HCT116 (cell line): ENCODE measurements at regions not wholly inside any gene's neighbourhood (a gene's known extent, or its start where the extent isn't known, plus 50 kb on each side); places are given as distances from the start of the nearest gene placed in this dataset.

Experiments
- ATAC-seq: fragments of 200-7000 bp; cut with Tn5 transposase; 2 replicates; pipeline ENCODE4 v1.9.1; 2020; ENCODE audit warnings: mild to moderate bottlenecking, moderate library complexity
- BruUV-seq: library from RNA; stranded (reverse); fragments of 400-500 nt; replicated peaks from 2 replicates; lab custom pipeline; 2021; lab: Mats Ljungman, UMichigan
- CTCF ChIA-PET: fragments of 300-600 bp; sonication (Branson Sonifier 250); formaldehyde crosslinking; loops from one replicate; lab custom pipeline; 2021; ENCODE audit warnings: antibody characterized with exemption; lab: Charles Lee
- POLR2A ChIA-PET: fragments of 300-600, 350-600 bp; sonication (Branson Sonifier 250); formaldehyde crosslinking; loops from one replicate; lab custom pipeline; 2021; ENCODE audit warnings: antibody characterized with exemption; lab: Charles Lee
- RAD21 ChIA-PET, 2 experiments: fragments of 300-600 bp; sonication (Branson Sonifier 250); formaldehyde crosslinking; loops; one replicate each; lab custom pipeline; 2023; ENCODE audit warnings: low total read pairs in 2 of 2; ENCODE audit not compliant: uncharacterized antibody in 2 of 2, unreplicated experiment in 2 of 2, low non-redundant PET in 1 of 2; lab: Charles Lee
- DNase-seq: peaks from one replicate; pipeline ENCODE4 v3.0.0-alpha.2; 2010; ENCODE audit warnings: low read depth, low spot score
- H2AFZ ChIP-seq: fragments of 200-600 bp; shearing (Covaris generic), sonication (generic); 2 replicates; pipeline ENCODE4 v1.6.1; 2017; ENCODE audit warnings: low read depth, mixed run types, mixed read lengths, antibody characterized with exemption, low read length; ENCODE audit not compliant: poor library complexity, severe bottlenecking
- H3K27ac ChIP-seq: 2 replicates; pipeline ENCODE4 v1.5.1; 2012; ENCODE audit warnings: low read depth, low read length
- H3K27me3 ChIP-seq: fragments of 200-600 bp; sonication (generic); 2 replicates; pipeline ENCODE4 v1.6.1; 2016; ENCODE audit warnings: mixed run types, low read length, mixed read lengths; ENCODE audit not compliant: insufficient read depth
- H3K36me3 ChIP-seq, 2 experiments: fragments of 200-500 bp in 1 of 2; fragments of 200-600 bp in 1 of 2; sonication (Bioruptor generic) in 1 of 2; sonication (generic) in 1 of 2; 2 replicates each; pipeline versions ENCODE4 v1.5.1 to v1.6.1; 2014 to 2016; ENCODE audit warnings: low read length in 2 of 2, inconsistent platforms in 1 of 2, mixed read lengths in 1 of 2, mixed run types in 1 of 2; ENCODE audit not compliant: insufficient read depth in 2 of 2, control insufficient read depth in 1 of 2
- H3K4me1 ChIP-seq, 2 experiments: fragments of 200-600 bp in 1 of 2; sonication (generic) in 1 of 2; 2 replicates each; pipeline versions ENCODE4 v1.5.1 to v1.6.1; 2012 to 2017; ENCODE audit warnings: low read length in 2 of 2, inconsistent platforms in 1 of 2, mild to moderate bottlenecking in 1 of 2, mixed read lengths in 1 of 2, mixed run types in 1 of 2, moderate library complexity in 1 of 2; ENCODE audit not compliant: insufficient read depth in 2 of 2, control insufficient read depth in 1 of 2
- H3K4me2 ChIP-seq: fragments of 200-600 bp; sonication (generic); 2 replicates; pipeline ENCODE4 v1.6.1; 2017; ENCODE audit warnings: mixed run types, low read length, mixed read lengths
- H3K4me3 ChIP-seq, 2 experiments: fragments of 200-600 bp in 1 of 2; sonication (generic) in 1 of 2; replicated peaks in 1 of 2; 2 replicates each; pipeline ENCODE4 v1.5.1; 2011 to 2016; ENCODE audit warnings: low read length in 2 of 2, control low read depth in 1 of 2, low read depth in 1 of 2, mild to moderate bottlenecking in 1 of 2, mixed read lengths in 1 of 2, mixed run types in 1 of 2
- H3K79me2 ChIP-seq: fragments of 200-600 bp; sonication (generic); 2 replicates; pipeline ENCODE4 v1.6.1; 2017; ENCODE audit warnings: mild to moderate bottlenecking, mixed run types, low read length, moderate library complexity, mixed read lengths; ENCODE audit not compliant: insufficient read depth
- H3K9ac ChIP-seq: fragments of 200-600 bp; sonication (generic); 2 replicates; pipeline ENCODE4 v1.6.1; 2016; ENCODE audit warnings: low read length, mixed read lengths
- H3K9me2 ChIP-seq: fragments of 200-600 bp; sonication (generic), shearing (Covaris generic); 2 replicates; pipeline ENCODE4 v1.6.1; 2017; ENCODE audit warnings: mixed run types, mild to moderate bottlenecking, moderate library complexity; ENCODE audit not compliant: insufficient read depth
- H3K9me3 ChIP-seq, 2 experiments: fragments of 200-500 bp in 1 of 2; fragments of 200-600 bp in 1 of 2; sonication (Bioruptor generic) in 1 of 2; sonication (generic) in 1 of 2; 2 replicates each; pipeline ENCODE4 v1.6.1; 2014 to 2017; ENCODE audit warnings: low read length in 2 of 2, mixed read lengths in 2 of 2, inconsistent platforms in 1 of 2, low read depth in 1 of 2, mild to moderate bottlenecking in 1 of 2, mixed run types in 1 of 2, moderate library complexity in 1 of 2; ENCODE audit not compliant: control insufficient read depth in 1 of 2, insufficient read depth in 1 of 2
- H4K20me1 ChIP-seq: fragments of 200-600 bp; sonication (generic), shearing (Covaris generic); 2 replicates; pipeline ENCODE4 v1.6.1; 2017; ENCODE audit warnings: mixed run types, mild to moderate bottlenecking, moderate library complexity; ENCODE audit not compliant: insufficient read depth
- CEBPB ChIP-seq: IDR thresholded peaks from 2 replicates; pipeline ENCODE4 v1.6.1; 2012; ENCODE audit warnings: low read depth
- EGR1 ChIP-seq: IDR thresholded peaks from 2 replicates; pipeline ENCODE4 v1.6.1; 2012; ENCODE audit warnings: low read depth
- ELF1 ChIP-seq: IDR thresholded peaks from 2 replicates; pipeline ENCODE4 v1.6.1; 2012; ENCODE audit warnings: low read depth, borderline replicate concordance
- EZH2 ChIP-seq: fragments of 200-600 bp; sonication (generic); IDR thresholded peaks from 2 replicates; pipeline ENCODE4 v1.6.1; 2017; ENCODE audit warnings: antibody characterized with exemption, mixed run types
- EZH2phosphoT487 ChIP-seq: fragments of 200-600 bp; IDR thresholded peaks from 2 replicates; pipeline ENCODE4 v1.6.1; 2018; ENCODE audit warnings: antibody characterized with exemption, borderline replicate concordance
- FOSL1 ChIP-seq: IDR thresholded peaks from 2 replicates; pipeline ENCODE4 v1.6.1; 2012; ENCODE audit warnings: low read depth
- JUND ChIP-seq: IDR thresholded peaks from 2 replicates; pipeline ENCODE4 v1.6.1; 2012
- MAX ChIP-seq: IDR thresholded peaks from 2 replicates; pipeline ENCODE4 v1.6.1; 2012
- POLR2AphosphoS5 ChIP-seq: IDR thresholded peaks from 2 replicates; pipeline ENCODE4 v1.6.1; 2011; ENCODE audit warnings: mild to moderate bottlenecking, low read depth, low read length, moderate library complexity
- RAD21 ChIP-seq: IDR thresholded peaks from 2 replicates; pipeline ENCODE4 v1.6.1; 2012; ENCODE audit warnings: low read depth, mild to moderate bottlenecking
- SIN3A ChIP-seq: IDR thresholded peaks from 2 replicates; pipeline ENCODE4 v1.6.1; 2012; ENCODE audit warnings: low read depth
- SP1 ChIP-seq: IDR thresholded peaks from 2 replicates; pipeline ENCODE4 v1.6.1; 2012; ENCODE audit warnings: low read depth
- ZFX ChIP-seq: fragments of 450-650 bp; IDR thresholded peaks from 2 replicates; pipeline ENCODE4 v1.6.1; 2017
- ZNF274 ChIP-seq: fragments of 200-500 bp; sonication (Bioruptor generic); IDR thresholded peaks from 2 replicates; pipeline ENCODE4 v1.6.1; 2014; ENCODE audit warnings: mild to moderate bottlenecking, low read depth, low read length, inconsistent platforms
- intact Hi-C: fragments of 100-400 bp; cut with micrococcal nuclease; formaldehyde crosslinking; loops from 2 replicates; pipeline ENCODE4 v1.10.0; 2022
- TF ChIP-seq, protein P1 (sequence below): IDR thresholded peaks from 2 replicates; pipeline ENCODE4 v1.6.1; 2012; ENCODE audit warnings: low read depth
- TF ChIP-seq, protein P2 (sequence below): IDR thresholded peaks from 2 replicates; pipeline ENCODE4 v1.6.1; 2011; ENCODE audit warnings: mild to moderate bottlenecking, low read length, moderate library complexity; ENCODE audit not compliant: insufficient replicate concordance; ENCODE audit errors: extremely low read depth
- TF ChIP-seq, protein P3 (sequence below): IDR thresholded peaks from 2 replicates; pipeline ENCODE4 v1.6.1; 2012

- TF ChIP-seq, protein P1, sequence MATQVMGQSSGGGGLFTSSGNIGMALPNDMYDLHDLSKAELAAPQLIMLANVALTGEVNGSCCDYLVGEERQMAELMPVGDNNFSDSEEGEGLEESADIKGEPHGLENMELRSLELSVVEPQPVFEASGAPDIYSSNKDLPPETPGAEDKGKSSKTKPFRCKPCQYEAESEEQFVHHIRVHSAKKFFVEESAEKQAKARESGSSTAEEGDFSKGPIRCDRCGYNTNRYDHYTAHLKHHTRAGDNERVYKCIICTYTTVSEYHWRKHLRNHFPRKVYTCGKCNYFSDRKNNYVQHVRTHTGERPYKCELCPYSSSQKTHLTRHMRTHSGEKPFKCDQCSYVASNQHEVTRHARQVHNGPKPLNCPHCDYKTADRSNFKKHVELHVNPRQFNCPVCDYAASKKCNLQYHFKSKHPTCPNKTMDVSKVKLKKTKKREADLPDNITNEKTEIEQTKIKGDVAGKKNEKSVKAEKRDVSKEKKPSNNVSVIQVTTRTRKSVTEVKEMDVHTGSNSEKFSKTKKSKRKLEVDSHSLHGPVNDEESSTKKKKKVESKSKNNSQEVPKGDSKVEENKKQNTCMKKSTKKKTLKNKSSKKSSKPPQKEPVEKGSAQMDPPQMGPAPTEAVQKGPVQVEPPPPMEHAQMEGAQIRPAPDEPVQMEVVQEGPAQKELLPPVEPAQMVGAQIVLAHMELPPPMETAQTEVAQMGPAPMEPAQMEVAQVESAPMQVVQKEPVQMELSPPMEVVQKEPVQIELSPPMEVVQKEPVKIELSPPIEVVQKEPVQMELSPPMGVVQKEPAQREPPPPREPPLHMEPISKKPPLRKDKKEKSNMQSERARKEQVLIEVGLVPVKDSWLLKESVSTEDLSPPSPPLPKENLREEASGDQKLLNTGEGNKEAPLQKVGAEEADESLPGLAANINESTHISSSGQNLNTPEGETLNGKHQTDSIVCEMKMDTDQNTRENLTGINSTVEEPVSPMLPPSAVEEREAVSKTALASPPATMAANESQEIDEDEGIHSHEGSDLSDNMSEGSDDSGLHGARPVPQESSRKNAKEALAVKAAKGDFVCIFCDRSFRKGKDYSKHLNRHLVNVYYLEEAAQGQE: no peak
- TF ChIP-seq JUND (no peak), ELF1 (no peak), RAD21 (no peak), FOSL1 (no peak), EGR1 (no peak)
- TF ChIP-seq, protein P2, sequence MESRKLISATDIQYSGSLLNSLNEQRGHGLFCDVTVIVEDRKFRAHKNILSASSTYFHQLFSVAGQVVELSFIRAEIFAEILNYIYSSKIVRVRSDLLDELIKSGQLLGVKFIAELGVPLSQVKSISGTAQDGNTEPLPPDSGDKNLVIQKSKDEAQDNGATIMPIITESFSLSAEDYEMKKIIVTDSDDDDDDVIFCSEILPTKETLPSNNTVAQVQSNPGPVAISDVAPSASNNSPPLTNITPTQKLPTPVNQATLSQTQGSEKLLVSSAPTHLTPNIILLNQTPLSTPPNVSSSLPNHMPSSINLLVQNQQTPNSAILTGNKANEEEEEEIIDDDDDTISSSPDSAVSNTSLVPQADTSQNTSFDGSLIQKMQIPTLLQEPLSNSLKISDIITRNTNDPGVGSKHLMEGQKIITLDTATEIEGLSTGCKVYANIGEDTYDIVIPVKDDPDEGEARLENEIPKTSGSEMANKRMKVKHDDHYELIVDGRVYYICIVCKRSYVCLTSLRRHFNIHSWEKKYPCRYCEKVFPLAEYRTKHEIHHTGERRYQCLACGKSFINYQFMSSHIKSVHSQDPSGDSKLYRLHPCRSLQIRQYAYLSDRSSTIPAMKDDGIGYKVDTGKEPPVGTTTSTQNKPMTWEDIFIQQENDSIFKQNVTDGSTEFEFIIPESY: no peak
Measured at GRCh38 chr2:83650161-83650560, 808.9 kb downstream of the SUCLG1 start (continued).

- Histone ChIP-seq H3K9me2 (no peaks in the 10 kb centered on the region), H3K4me2 (no peak overlapping the region), H3K4me3 (no peak overlapping the region), H3K4me1 (no peaks in the 10 kb centered on the region), H3K27ac (no peak overlapping the region), H3K27me3 (no peaks in the 10 kb centered on the region), H3K9ac (no peak overlapping the region), H3K36me3 (no peaks in the 10 kb centered on the region), H4K20me1 (no peaks in the 10 kb centered on the region), H3K79me2 (no peaks in the 10 kb centered on the region), H2AFZ (no peak overlapping the region), H3K9me3 (no peaks in the 10 kb centered on the region)
- DNase-seq: no peak
- POLR2A ChIA-PET: no interaction called here
- BruUV-seq: no TSS peak
- CTCF ChIA-PET: no interaction called here
- ATAC-seq: no peak
- RAD21 ChIA-PET: no interaction called here
- intact Hi-C loops: no loop called here
- TF ChIP-seq SP1 (no peak), CEBPB (no peak), ZFX (no peak), FOSL1 (no peak), POLR2AphosphoS5 (no peak), ZNF274 (no peak), SIN3A (no peak), EZH2 (no peak), JUND (no peak), MAX (no peak), EZH2phosphoT487 (no peak), RAD21 (no peak)
- TF ChIP-seq, protein P1: no peak
- TF ChIP-seq, protein P3, sequence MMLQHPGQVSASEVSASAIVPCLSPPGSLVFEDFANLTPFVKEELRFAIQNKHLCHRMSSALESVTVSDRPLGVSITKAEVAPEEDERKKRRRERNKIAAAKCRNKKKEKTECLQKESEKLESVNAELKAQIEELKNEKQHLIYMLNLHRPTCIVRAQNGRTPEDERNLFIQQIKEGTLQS: no peak
Measured at GRCh38 chr2:83640506-83640905, 818.6 kb downstream of the SUCLG1 start.
